HG02852 (cell line): ENCODE measurements at regions not wholly inside any gene's neighbourhood (a gene's known extent, or its start where the extent isn't known, plus 50 kb on each side); places are given as distances from the start of the nearest gene placed in this dataset.

Experiments
- ATAC-seq: cut with Tn5 transposase; IDR thresholded peaks from one replicate; pipeline ENCODE4 v1.9.1; 2021; ENCODE audit warnings: mild to moderate bottlenecking, moderate library complexity; ENCODE audit not compliant: unreplicated experiment

- ATAC-seq, result no peak
These were observed 142.8 kb upstream of the STK17B start for GRCh38 chr2:196314157-196314556.

DNA sequence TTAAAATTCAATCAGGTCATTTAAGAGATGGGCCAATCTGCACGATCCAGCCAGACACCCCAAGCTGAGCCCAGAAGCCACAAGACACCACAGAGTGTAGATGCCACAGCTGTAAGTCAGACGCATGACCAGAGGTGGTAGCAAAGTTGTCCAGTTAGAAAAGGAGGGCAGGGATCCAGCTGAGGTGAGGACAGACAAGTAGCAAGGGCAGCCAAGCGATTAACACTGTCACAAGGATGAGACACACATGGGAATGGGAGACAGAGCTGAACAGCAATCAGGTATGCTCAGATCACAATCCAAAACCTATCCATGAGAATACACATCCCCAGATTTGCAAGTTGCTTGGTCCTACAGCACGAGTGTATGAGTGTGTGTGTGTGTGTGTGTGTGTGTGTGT lies 143.4 kb upstream of the STK17B start:
- no peak for ATAC-seq

- no peak for ATAC-seq
These were observed 144.1 kb upstream of the STK17B start for GRCh38 chr2:196315388-196316049.

GRCh38 chr2:196316050-196316430 lies 144.7 kb upstream of the STK17B start:
- no peak for ATAC-seq

GRCh38 chr2:196318517-196319377 lies 147.4 kb upstream of the STK17B start:
- ATAC-seq, result no peak

- ATAC-seq, result no peak
These were observed 151.8 kb upstream of the STK17B start for GRCh38 chr2:196322973-196323810.

DNA sequence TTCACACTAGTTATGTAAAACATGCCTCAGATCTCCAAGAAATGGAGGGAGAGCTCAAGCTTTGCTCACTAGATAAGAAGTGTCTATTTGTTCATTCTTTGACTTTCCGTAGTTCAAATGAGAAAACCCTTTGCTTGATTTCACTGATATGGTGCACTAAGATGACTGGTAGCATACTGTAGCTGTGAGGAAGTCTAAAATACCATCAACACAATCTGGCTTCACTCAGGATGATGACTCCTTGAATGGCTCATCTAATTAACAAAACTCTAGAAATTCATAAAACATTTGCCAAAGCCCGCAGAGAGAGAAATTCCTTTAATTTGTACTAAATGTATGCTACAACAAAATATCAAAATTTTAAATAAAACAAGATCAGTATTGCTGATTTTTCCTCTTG lies 152.8 kb upstream of the STK17B start:
- no peak for ATAC-seq

DNA sequence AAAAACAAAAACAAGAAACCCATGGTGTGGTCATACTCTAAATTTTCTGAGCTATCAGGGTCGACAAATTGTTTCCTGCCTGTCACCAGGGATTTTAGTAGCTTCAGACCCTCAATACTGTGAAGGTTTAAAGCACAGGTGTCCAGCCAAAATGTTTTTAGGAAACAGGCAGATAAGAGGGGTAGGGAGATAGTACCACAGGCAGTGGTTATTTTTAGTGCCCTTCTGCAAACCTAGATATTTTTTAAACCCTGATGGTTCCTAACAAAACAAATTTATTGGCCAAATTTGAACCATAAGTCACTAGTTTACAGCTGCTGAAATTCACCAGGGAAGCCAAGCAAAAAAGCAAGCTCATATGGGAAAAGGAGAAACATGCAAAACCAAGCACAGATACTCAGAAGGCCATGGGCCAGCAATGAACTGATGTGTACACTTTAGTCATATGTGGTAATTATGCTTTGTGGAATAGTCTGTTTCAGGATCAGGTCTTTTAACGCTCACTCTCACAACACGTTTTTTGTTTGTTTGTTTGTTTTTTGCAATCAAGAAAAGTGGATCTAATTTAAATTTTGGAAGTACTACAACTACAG lies 156.8 kb upstream of the STK17B start:
- no peak for ATAC-seq

- no peak for ATAC-seq
These were observed 158.6 kb upstream of the STK17B start for GRCh38 chr2:196329959-196330358.

GRCh38 chr2:196330645-196331044 lies 159.3 kb upstream of the STK17B start:
- no peak for ATAC-seq

- no peak for ATAC-seq
These were observed 159.8 kb upstream of the STK17B start for GRCh38 chr2:196331143-196331542.

DNA sequence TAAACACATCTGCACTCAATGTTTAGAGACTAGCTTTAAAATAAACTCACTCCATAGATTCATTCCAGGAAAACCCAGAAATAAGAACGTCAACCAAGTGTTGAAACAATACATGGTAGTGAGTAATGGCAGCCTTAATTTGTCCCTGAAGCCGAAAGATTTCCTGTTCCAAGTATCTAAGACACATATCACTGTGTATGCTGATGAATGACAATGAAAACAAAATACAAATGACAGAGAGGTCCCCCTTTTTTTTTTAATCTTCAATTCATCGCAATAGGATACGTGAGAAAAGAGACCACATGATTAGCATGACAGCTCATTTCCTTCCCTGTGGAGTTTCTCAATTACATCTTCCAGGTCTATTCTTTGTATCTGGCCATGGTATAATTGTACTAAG lies 160.5 kb upstream of the STK17B start:
- ATAC-seq, result no peak

- no peak for ATAC-seq
These were observed 162.0 kb upstream of the STK17B start for GRCh38 chr2:196333397-196333796.

- ATAC-seq, result no peak
These were observed 163.3 kb upstream of the STK17B start for GRCh38 chr2:196334710-196335109.

DNA sequence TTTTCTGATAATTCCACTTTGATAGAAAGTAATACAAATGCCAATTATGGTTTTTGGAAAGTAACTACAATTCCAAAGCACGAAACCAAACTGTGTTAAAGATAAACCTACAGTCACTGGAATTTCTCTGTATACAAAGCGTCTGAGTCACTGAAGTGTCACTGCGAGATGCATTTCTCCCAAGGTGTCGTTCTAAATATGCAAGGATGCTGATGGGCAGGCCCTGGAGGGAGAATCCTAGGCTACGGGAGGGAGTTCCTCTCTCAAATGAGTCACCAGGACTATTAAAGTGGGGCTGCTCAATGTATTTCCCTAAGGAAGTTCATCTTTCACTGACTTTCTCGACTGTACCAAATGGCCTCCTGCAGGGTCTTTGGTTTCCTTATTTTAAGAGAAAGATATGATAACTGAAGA lies 163.8 kb upstream of the STK17B start:
- ATAC-seq, result no peak

- no peak for ATAC-seq
These were observed 164.8 kb upstream of the STK17B start for GRCh38 chr2:196336207-196336606.

GRCh38 chr2:196336715-196337114 lies 165.3 kb upstream of the STK17B start:
- peak; percentile 64 for ATAC-seq

DNA sequence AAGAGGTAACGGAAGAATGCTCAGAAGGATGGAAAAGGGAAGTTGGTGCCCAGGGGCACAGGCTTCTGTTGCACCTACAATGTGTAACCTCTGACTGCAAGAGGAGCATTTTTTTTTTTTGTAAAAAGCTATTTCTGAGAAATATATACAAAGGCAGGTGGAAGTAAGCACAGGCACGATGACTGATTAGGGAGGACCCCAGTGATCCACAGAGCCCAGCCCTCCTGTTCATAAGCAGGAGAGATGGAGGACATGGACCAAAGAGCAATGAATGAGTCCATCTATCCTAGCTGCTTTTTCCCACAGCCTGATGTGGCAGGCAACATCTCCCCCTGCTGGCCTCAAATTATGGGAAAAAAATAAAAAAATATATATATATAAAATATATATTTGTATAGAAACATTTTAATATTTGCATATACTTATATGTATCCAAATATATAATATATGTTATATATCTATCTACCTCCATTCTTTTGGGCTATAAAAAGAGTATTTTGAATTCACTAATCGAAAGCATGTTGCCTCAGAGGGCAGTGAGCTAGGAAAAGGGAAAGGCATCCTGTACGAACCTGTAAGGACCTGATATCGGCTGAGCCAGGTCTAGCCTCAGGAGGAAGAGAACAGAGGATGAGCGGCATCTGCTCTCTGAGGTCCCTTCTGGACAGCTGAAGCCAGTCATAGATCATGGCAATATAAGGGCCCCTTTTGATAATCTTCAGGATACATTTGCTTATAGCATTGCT lies 166.0 kb upstream of the STK17B start:
- ATAC-seq, result peak; percentile 11

- ATAC-seq, result no peak
These were observed 167.1 kb upstream of the STK17B start for GRCh38 chr2:196338440-196338839.

- ATAC-seq, result no peak
These were observed 170.0 kb upstream of the STK17B start for GRCh38 chr2:196341277-196341841.
